AG08395 (cell line): ENCODE measurements at regions not wholly inside any gene's neighbourhood (a gene's known extent, or its start where the extent isn't known, plus 50 kb on each side); places are given as distances from the start of the nearest gene placed in this dataset.

Source experiments
- DNase-seq: peaks from one replicate; pipeline ENCODE4 v3.0.0; 2012; ENCODE audit warnings: mixed read lengths, low spot score

- no peak for DNase-seq
Observed at GRCh38 chr6:113411011-113411410, 446.1 kb upstream of the MARCKS start.

- no peak for DNase-seq
Observed at GRCh38 chr6:113412589-113413357, 444.4 kb upstream of the MARCKS start.

GRCh38 chr6:113414511-113414910 is 442.6 kb upstream of the MARCKS start:
- peak; percentile 61 for DNase-seq

GRCh38 chr6:113416170-113416569 is 441.0 kb upstream of the MARCKS start:
- peak; percentile 41 for DNase-seq

GRCh38 chr6:113420290-113420689 is 436.9 kb upstream of the MARCKS start:
- no peak for DNase-seq

- DNase-seq = no peak
Observed at GRCh38 chr6:113421997-113422396, 435.1 kb upstream of the MARCKS start.

GRCh38 chr6:113423956-113424355 is 433.2 kb upstream of the MARCKS start:
- DNase-seq = no peak

- no peak for DNase-seq
Observed at GRCh38 chr6:113425977-113426660, 431.0 kb upstream of the MARCKS start.

- DNase-seq = no peak
Observed at GRCh38 chr6:113427617-113428016, 429.5 kb upstream of the MARCKS start.

GRCh38 chr6:113428702-113429101 is 428.4 kb upstream of the MARCKS start:
- no peak for DNase-seq

GRCh38 chr6:113432521-113433334 is 424.4 kb upstream of the MARCKS start:
- DNase-seq = peak; percentile 10

GRCh38 chr6:113433335-113433991 is 423.7 kb upstream of the MARCKS start:
- DNase-seq = peak; percentile 79

GRCh38 chr6:113434641-113435040 is 422.5 kb upstream of the MARCKS start:
- no peak for DNase-seq

GRCh38 chr6:113437566-113437965 is 419.6 kb upstream of the MARCKS start:
- no peak for DNase-seq

GRCh38 chr6:113439866-113440265 is 417.3 kb upstream of the MARCKS start:
- DNase-seq = no peak

GRCh38 chr6:113442040-113442439 is 415.1 kb upstream of the MARCKS start:
- DNase-seq = no peak

- DNase-seq = no peak
Observed at GRCh38 chr6:113445201-113445600, 411.9 kb upstream of the MARCKS start.

- DNase-seq = peak; percentile 78
Observed at GRCh38 chr6:113447088-113447831, 409.9 kb upstream of the MARCKS start.

- no peak for DNase-seq
Observed at GRCh38 chr6:113449051-113449450, 408.1 kb upstream of the MARCKS start.

- no peak for DNase-seq
Observed at GRCh38 chr6:113450061-113450465, 407.1 kb upstream of the MARCKS start.

- no peak for DNase-seq
Observed at GRCh38 chr6:113451049-113451448, 406.1 kb upstream of the MARCKS start.
